HK-2 (cell line): ENCODE measurements at regions not wholly inside any gene's neighbourhood (a gene's known extent, or its start where the extent isn't known, plus 50 kb on each side); places are given as distances from the start of the nearest gene placed in this dataset.

Source experiments
- DNase-seq: peaks from one replicate; pipeline ENCODE4 v3.0.0-alpha.2; 2018; ENCODE audit not compliant: unreplicated experiment

DNA sequence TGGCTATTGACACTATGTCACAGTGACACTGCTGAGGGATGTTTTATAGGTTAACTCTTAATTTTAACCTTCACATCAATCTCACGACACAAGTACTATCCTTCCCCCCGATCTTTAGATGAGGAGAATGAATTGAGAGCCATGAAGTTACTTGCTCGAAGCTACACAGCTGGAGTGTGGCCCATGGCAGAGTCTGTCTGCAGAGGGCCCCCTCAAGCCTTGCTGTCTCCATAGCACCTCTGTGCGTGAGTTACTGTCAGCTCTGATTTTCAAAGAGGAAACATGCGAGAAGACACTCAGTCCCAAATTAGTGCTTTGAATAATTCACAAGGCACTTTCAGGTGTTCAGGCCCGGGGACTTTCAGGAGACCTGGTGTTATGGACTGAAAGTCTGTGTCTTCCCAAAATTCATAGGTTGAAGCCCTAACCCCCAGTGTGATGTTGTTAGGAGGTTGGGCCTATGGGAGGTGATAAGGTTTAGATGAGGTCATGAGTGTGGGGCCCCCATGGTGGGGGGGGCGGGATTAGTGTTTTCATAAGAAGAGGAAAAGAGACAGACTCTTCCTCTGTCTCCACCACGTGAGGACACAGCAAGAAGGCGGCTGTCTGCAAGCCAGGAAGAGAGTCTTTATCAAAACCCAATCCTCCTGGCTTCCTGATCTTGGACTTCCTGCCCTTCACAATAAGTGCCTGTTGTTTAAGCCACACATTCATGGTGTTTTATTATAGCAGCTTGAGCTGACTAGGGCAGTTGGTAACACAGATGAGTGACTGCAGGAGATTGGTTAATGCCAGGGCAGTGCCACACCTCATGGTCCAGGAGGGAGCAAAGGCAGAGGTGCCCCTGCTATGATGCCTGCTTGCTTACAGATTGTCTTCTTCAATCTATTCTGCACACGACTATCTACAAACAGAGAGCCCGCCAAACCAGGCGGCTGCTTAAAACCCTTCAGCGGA lies 281.8 kb downstream of the HAPSTR1 start:
- DNase-seq = no peak

- no peak for DNase-seq
These were observed 282.6 kb downstream of the HAPSTR1 start for GRCh38 chr16:9374061-9374460.

- DNase-seq = no peak
These were observed 287.4 kb downstream of the HAPSTR1 start for GRCh38 chr16:9378876-9379275.

GRCh38 chr16:9380221-9380620 lies 288.8 kb downstream of the HAPSTR1 start:
- DNase-seq = no peak

DNA sequence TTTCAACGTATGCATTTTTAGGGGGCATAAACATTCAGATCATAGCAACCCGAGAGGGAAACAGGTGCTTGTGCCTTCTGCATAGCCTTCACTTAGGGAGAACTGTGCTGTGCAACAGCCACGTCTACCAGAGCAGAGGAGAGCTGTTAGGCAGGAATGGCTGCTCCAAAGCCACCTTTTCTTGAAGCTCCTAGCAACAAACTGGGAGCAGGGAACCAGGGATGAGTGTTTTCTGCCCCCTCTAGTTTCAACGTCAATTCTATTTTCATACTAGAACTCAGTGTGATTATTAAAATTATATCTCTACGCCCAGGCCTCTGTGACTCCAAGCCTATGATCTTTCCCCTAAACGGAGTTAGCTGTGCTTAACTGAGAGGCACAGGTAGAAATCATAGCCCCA lies 290.0 kb downstream of the HAPSTR1 start:
- DNase-seq = no peak

GRCh38 chr16:9381905-9382304 lies 290.5 kb downstream of the HAPSTR1 start:
- DNase-seq = no peak

GRCh38 chr16:9383281-9383680 lies 291.8 kb downstream of the HAPSTR1 start:
- no peak for DNase-seq

DNA sequence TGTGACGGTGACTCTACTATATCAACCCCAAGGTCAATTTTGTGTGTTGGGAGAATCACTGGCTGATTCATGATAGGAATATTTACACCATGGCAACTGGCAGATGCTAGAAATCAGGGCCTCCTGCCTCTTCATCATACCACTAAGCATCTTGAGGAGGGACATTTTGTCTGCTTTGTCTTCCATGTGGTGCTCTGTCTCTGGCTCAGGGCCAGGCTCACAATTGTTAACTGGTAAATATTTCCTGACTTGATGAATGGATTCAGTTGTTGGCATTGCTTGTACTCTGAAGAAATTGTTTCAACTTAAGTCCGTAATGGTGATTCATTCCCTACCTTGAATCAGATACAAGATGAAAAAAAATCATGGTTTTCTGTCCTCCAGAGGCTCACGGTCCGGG lies 292.7 kb downstream of the HAPSTR1 start:
- DNase-seq = no peak

- DNase-seq = no peak
These were observed 298.2 kb downstream of the HAPSTR1 start for GRCh38 chr16:9389543-9390207.

DNA sequence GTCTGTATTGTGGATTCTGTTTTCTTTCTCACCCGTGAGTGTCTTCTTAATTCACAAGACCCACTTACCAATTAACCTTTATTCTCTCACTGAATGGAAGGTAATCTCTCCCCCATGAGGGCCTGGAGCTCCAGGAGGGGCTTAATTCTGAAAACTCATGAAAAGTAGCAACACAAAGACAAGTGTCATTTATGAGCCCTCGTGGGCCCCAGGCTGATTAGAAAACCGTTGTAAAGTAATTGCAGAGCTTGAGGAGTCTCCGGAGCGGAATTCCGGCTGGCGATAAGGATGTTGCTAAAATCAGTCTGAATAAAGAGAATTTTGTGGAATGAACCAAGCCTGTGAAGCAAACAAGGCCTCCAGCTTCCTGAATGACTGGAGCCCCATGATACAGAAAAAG lies 301.5 kb downstream of the HAPSTR1 start:
- no peak for DNase-seq

GRCh38 chr16:9393591-9393990 lies 302.1 kb downstream of the HAPSTR1 start:
- DNase-seq = no peak

- DNase-seq = no peak
These were observed 304.5 kb downstream of the HAPSTR1 start for GRCh38 chr16:9395958-9396359.

- DNase-seq = no peak
These were observed 308.1 kb downstream of the HAPSTR1 start for GRCh38 chr16:9399573-9399972.

DNA sequence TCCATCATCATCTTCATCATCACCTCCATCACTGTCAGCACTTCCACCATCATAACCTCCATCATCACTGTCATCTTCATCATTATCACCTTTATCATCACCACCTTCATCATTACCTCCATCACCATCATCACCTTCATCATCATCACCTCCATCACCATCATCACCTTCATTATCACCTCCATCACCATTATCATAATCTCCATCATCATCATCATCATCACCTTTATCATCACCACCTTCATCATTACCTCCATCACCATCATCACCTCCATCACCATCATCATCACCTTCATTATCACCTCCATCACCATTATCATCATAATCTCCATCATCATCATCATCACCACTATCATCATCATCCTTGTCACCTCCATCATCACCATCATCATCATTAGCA lies 309.7 kb downstream of the HAPSTR1 start:
- no peak for DNase-seq

DNA sequence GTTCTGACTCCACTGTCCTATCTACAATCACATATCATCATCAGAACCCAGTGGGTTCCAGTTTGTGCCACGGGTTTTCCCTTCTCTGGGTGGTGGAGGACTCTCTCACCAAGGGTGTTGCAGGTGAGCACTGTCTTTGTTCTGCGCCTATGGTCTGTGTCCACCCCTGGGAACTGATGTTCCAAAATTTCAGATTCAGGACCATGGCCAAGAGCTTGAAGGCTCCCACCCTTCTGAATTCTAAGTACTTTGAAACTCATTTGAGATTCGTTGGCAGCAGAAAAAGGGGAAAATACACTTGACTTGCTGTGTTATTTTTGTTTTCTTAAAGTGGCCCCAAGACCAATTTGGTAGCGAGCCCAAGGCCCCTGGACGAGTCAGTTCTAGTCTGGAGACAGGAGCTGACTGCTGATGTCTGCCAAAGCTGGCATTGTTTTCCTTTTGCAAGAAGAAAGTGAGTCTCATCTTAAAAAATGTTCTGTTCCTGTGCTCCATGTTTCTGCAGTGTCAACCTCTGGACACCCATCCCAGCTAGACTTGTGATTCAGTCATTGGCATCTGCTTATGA lies 310.9 kb downstream of the HAPSTR1 start:
- DNase-seq = no peak

DNA sequence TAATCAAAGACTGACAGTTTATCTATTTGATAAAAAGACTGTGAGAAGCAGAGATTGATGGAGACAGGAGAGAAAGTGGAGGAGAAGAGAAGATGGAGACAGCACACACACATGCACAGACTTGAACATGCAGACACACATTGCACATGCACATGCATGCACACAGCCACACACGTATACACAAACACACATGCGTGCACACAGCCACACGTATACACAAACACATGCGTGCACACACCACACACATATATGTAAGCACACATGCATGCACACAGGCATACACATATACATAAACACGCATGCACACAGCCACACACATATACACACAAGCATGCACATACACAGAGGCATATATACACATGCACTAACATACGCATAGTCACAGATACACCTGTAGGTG lies 313.4 kb downstream of the HAPSTR1 start:
- DNase-seq = no peak

DNA sequence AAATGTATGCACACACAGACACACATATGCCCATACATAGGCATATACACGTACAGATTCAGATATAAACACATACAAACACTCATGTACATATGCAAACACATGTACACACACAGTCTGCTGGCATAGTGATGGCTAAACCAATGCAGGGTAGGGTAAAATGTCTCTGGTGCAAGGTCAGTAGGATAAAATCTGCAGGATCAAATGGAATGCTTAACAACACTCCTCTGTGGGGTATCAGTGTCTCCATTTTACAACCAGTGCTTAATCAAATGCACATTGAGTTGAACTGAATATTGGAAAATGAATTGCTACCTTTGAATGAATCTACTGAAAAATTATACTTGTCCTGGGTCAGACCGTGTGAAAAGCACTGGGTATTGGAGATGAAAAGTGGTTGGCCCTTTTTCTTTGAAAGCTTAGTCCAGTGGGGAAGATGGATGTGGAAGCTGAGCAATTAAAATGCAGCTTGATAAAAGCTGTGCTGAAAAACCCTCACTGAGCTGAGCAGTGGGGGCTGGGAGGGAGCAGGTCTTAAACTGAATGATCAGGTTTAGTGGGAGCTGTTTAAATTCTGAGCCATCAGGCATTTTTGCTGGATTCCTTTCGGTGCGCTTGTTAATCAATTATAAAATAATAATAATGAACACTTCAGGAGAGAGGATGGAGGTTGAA lies 314.7 kb downstream of the HAPSTR1 start:
- no peak for DNase-seq

- no peak for DNase-seq
These were observed 315.8 kb downstream of the HAPSTR1 start for GRCh38 chr16:9407206-9407758.

- no peak for DNase-seq
These were observed 316.9 kb downstream of the HAPSTR1 start for GRCh38 chr16:9408297-9408878.

- no peak for DNase-seq
These were observed 318.4 kb downstream of the HAPSTR1 start for GRCh38 chr16:9409560-9410493.
